Stimulated activated naive CD8-positive, alpha-beta T cell treated with anti-CD3 and anti-CD28 coated beads, Interleukin-15, amount 100 ng/mL, for 72 hours (primary cell): ENCODE measurements at regions not wholly inside any gene's neighbourhood (a gene's known extent, or its start where the extent isn't known, plus 50 kb on each side); places are given as distances from the start of the nearest gene placed in this dataset.
A peak's percentile ranks its signal among the peaks of the same experiment; 100 is the strongest.
"Not testable (repeated sequence)": the region's sequence is repeated elsewhere in the genome, so short reads cannot be mapped to it uniquely, and the experiment has no call there.

Source experiments
- ATAC-seq: fragments of 150-1000 bp; cut with Tn5 transposase; 2 replicates; pipeline ENCODE4 v1.10.0; 2021; ENCODE audit warnings: mild to moderate bottlenecking, moderate library complexity
- DNase-seq, 2 donors: peaks; one replicate each; pipeline ENCODE4 v3.0.0; 2021 to 2022
- H3K27ac Mint-ChIP-seq, 2 donors: one replicate each; pipeline ENCODE4 v1.8.0; 2022; ENCODE audit warnings: mild to moderate bottlenecking in 2 of 2, mixed read lengths in 2 of 2, moderate library complexity in 2 of 2
- H3K27me3 Mint-ChIP-seq: one replicate; pipeline ENCODE4 v1.8.0; 2022; ENCODE audit warnings: mixed read lengths
- H3K4me1 Mint-ChIP-seq: one replicate; pipeline ENCODE4 v1.8.0; 2022; ENCODE audit warnings: mild to moderate bottlenecking, mixed read lengths
- H3K4me3 Mint-ChIP-seq, 2 donors: one replicate each; pipeline ENCODE4 v1.8.0; 2022; ENCODE audit warnings: mild to moderate bottlenecking in 2 of 2, mixed read lengths in 2 of 2, moderate library complexity in 1 of 2
- H3K9me3 Mint-ChIP-seq, 2 donors: one replicate each; pipeline ENCODE4 v1.8.0; 2022; ENCODE audit warnings: mixed read lengths in 2 of 2

- H3K27me3 Mint-ChIP-seq = peaks cover 14% of the 10 kb centered on the region
- H3K4me1 Mint-ChIP-seq = no peaks in the 10 kb centered on the region
- no peaks in the 10 kb centered on the region for H3K9me3 Mint-ChIP-seq
- H3K4me3 Mint-ChIP-seq = no peak overlapping the region
- H3K27ac Mint-ChIP-seq = no peak overlapping the region
- DNase-seq (no peak), ATAC-seq (no peak)
Measured at GRCh38 chr11:33980897-33981296, 70.6 kb upstream of the CAPRIN1 start.

GRCh38 chr11:33978376-33978775 lies 73.2 kb upstream of the CAPRIN1 start:
- H3K9me3 Mint-ChIP-seq = no peaks in the 10 kb centered on the region
- ATAC-seq (no peak), DNase-seq (no peak)
- H3K27me3 Mint-ChIP-seq = peaks cover 14% of the 10 kb centered on the region
- H3K4me1 Mint-ChIP-seq = no peaks in the 10 kb centered on the region
- no peak overlapping the region for H3K4me3 Mint-ChIP-seq
- H3K27ac Mint-ChIP-seq = no peak overlapping the region

- DNase-seq = no peak
- Mint-ChIP-seq H3K27ac (no peak overlapping the region), H3K9me3 (no peaks in the 10 kb centered on the region), H3K27me3 (peaks cover 14% of the 10 kb centered on the region), H3K4me3 (no peak overlapping the region), H3K4me1 (no peaks in the 10 kb centered on the region)
- no peak for ATAC-seq
Measured at GRCh38 chr11:33977676-33978075, 73.9 kb upstream of the CAPRIN1 start.

GRCh38 chr11:33976495-33977199 lies 74.9 kb upstream of the CAPRIN1 start:
- no peak for ATAC-seq
- Mint-ChIP-seq H3K4me3 (no peak overlapping the region), H3K4me1 (no peaks in the 10 kb centered on the region), H3K27ac (no peak overlapping the region), H3K9me3 (no peaks in the 10 kb centered on the region), H3K27me3 (peaks cover 14% of the 10 kb centered on the region)
- no peak for DNase-seq

GRCh38 chr11:33974804-33975203 lies 76.7 kb upstream of the CAPRIN1 start:
- H3K27ac Mint-ChIP-seq = no peak overlapping the region
- no peaks in the 10 kb centered on the region for H3K27me3 Mint-ChIP-seq
- no peaks in the 10 kb centered on the region for H3K4me1 Mint-ChIP-seq
- no peaks in the 10 kb centered on the region for H3K9me3 Mint-ChIP-seq
- DNase-seq (no peak), ATAC-seq (no peak)
- no peak overlapping the region for H3K4me3 Mint-ChIP-seq

GRCh38 chr11:33971530-33971929 lies 79.7 kb upstream of the LMO2 start:
- H3K9me3 Mint-ChIP-seq, H3K27me3 Mint-ChIP-seq, ATAC-seq, H3K4me3 Mint-ChIP-seq, H3K4me1 Mint-ChIP-seq, DNase-seq, H3K27ac Mint-ChIP-seq: not testable (repeated sequence)

GRCh38 chr11:33970984-33971466 lies 79.1 kb upstream of the LMO2 start:
- H3K27ac Mint-ChIP-seq = no peak overlapping the region
- no peak overlapping the region for H3K4me3 Mint-ChIP-seq
- peaks cover 3% of the 10 kb centered on the region for H3K27me3 Mint-ChIP-seq
- no peaks in the 10 kb centered on the region for H3K4me1 Mint-ChIP-seq
- DNase-seq (peak in 1 of 2 donors; percentile 23), ATAC-seq (peak; percentile 55)
- no peaks in the 10 kb centered on the region for H3K9me3 Mint-ChIP-seq

- DNase-seq = no peak
- ATAC-seq = no peak
- Mint-ChIP-seq H3K27me3 (peaks cover 22% of the 10 kb centered on the region), H3K27ac (no peak overlapping the region), H3K9me3 (no peaks in the 10 kb centered on the region), H3K4me1 (no peaks in the 10 kb centered on the region), H3K4me3 (no peak overlapping the region)
Measured at GRCh38 chr11:33967451-33967850, 75.6 kb upstream of the LMO2 start.

GRCh38 chr11:33965032-33965431 lies 73.2 kb upstream of the LMO2 start:
- Mint-ChIP-seq H3K27ac (no peak overlapping the region), H3K9me3 (no peaks in the 10 kb centered on the region), H3K4me3 (no peak overlapping the region), H3K27me3 (peaks cover 40% of the 10 kb centered on the region), H3K4me1 (no peaks in the 10 kb centered on the region)
- no peak for DNase-seq
- ATAC-seq = no peak

GRCh38 chr11:33959855-33960400 lies 68.1 kb upstream of the LMO2 start:
- no peaks in the 10 kb centered on the region for H3K9me3 Mint-ChIP-seq
- H3K4me3 Mint-ChIP-seq = no peak overlapping the region
- H3K27me3 Mint-ChIP-seq = peaks cover 36% of the 10 kb centered on the region

GRCh38 chr11:33957304-33957917 lies 65.5 kb upstream of the LMO2 start:
- Mint-ChIP-seq H3K27ac (peak overlapping the region in 1 of 2 donors; percentile 30), H3K9me3 (no peaks in the 10 kb centered on the region), H3K4me1 (no peaks in the 10 kb centered on the region), H3K4me3 (no peak overlapping the region), H3K27me3 (peaks cover 38% of the 10 kb centered on the region)
- ATAC-seq (no peak), DNase-seq (no peak)

More at GRCh38 chr11:33959855-33960400, 68.1 kb upstream of the LMO2 start:
- DNase-seq (no peak), ATAC-seq (no peak)
- no peak overlapping the region for H3K27ac Mint-ChIP-seq
- H3K4me1 Mint-ChIP-seq = no peaks in the 10 kb centered on the region

- peaks cover 32% of the 10 kb centered on the region for H3K27me3 Mint-ChIP-seq
- no peak overlapping the region for H3K27ac Mint-ChIP-seq
- no peaks in the 10 kb centered on the region for H3K9me3 Mint-ChIP-seq
- H3K4me1 Mint-ChIP-seq = no peaks in the 10 kb centered on the region
- H3K4me3 Mint-ChIP-seq = no peak overlapping the region
- ATAC-seq = no peak
- no peak for DNase-seq
Measured at GRCh38 chr11:33956611-33957010, 64.7 kb upstream of the LMO2 start.

- ATAC-seq (no peak), DNase-seq (no peak)
- H3K9me3 Mint-ChIP-seq = no peaks in the 10 kb centered on the region
- H3K4me1 Mint-ChIP-seq = no peaks in the 10 kb centered on the region
- H3K4me3 Mint-ChIP-seq = no peak overlapping the region
- H3K27me3 Mint-ChIP-seq = peaks cover 32% of the 10 kb centered on the region
- H3K27ac Mint-ChIP-seq = no peak overlapping the region
Measured at GRCh38 chr11:33953289-33953688, 61.4 kb upstream of the LMO2 start.

GRCh38 chr11:33952805-33953204 lies 60.9 kb upstream of the LMO2 start:
- no peak for DNase-seq
- H3K9me3 Mint-ChIP-seq = no peaks in the 10 kb centered on the region
- peaks cover 32% of the 10 kb centered on the region for H3K27me3 Mint-ChIP-seq
- H3K4me3 Mint-ChIP-seq = no peak overlapping the region
- no peak for ATAC-seq
- no peak overlapping the region for H3K27ac Mint-ChIP-seq
- no peaks in the 10 kb centered on the region for H3K4me1 Mint-ChIP-seq

GRCh38 chr11:33949252-33949913 lies 57.5 kb upstream of the LMO2 start:
- ATAC-seq = no peak
- Mint-ChIP-seq H3K27me3 (peaks cover 18% of the 10 kb centered on the region), H3K9me3 (no peaks in the 10 kb centered on the region), H3K4me1 (no peaks in the 10 kb centered on the region), H3K4me3 (no peak overlapping the region), H3K27ac (no peak overlapping the region)
- no peak for DNase-seq

- DNase-seq (no peak), ATAC-seq (no peak)
- Mint-ChIP-seq H3K4me3 (no peak overlapping the region), H3K9me3 (no peaks in the 10 kb centered on the region), H3K27ac (no peak overlapping the region), H3K27me3 (peaks cover 13% of the 10 kb centered on the region), H3K4me1 (no peaks in the 10 kb centered on the region)
Measured at GRCh38 chr11:33948494-33948893, 56.6 kb upstream of the LMO2 start.
